ENCODE measurements at regions not wholly inside any gene's neighbourhood (a gene's known extent, or its start where the extent isn't known, plus 50 kb on each side); places are given as distances from the start of the nearest gene placed in this dataset.
A peak's percentile ranks its signal among the peaks of the same experiment; 100 is the strongest.

- no peak overlapping the region for H3K4me3 ChIP-seq (replicated peaks; ENCODE audit: low read depth, low read length)
- no peak for DNase-seq (ENCODE audit: extremely low read depth, low read depth)
- TF ChIP-seq, protein P1, sequence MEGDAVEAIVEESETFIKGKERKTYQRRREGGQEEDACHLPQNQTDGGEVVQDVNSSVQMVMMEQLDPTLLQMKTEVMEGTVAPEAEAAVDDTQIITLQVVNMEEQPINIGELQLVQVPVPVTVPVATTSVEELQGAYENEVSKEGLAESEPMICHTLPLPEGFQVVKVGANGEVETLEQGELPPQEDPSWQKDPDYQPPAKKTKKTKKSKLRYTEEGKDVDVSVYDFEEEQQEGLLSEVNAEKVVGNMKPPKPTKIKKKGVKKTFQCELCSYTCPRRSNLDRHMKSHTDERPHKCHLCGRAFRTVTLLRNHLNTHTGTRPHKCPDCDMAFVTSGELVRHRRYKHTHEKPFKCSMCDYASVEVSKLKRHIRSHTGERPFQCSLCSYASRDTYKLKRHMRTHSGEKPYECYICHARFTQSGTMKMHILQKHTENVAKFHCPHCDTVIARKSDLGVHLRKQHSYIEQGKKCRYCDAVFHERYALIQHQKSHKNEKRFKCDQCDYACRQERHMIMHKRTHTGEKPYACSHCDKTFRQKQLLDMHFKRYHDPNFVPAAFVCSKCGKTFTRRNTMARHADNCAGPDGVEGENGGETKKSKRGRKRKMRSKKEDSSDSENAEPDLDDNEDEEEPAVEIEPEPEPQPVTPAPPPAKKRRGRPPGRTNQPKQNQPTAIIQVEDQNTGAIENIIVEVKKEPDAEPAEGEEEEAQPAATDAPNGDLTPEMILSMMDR (IDR thresholded peaks at IDR 0.05; ENCODE audit: low read depth, low read length, missing control alignments) = no peak
These were observed 128.8 kb upstream of the MAP3K1 start for GRCh38 chr5:56686337-56687195.

DNA sequence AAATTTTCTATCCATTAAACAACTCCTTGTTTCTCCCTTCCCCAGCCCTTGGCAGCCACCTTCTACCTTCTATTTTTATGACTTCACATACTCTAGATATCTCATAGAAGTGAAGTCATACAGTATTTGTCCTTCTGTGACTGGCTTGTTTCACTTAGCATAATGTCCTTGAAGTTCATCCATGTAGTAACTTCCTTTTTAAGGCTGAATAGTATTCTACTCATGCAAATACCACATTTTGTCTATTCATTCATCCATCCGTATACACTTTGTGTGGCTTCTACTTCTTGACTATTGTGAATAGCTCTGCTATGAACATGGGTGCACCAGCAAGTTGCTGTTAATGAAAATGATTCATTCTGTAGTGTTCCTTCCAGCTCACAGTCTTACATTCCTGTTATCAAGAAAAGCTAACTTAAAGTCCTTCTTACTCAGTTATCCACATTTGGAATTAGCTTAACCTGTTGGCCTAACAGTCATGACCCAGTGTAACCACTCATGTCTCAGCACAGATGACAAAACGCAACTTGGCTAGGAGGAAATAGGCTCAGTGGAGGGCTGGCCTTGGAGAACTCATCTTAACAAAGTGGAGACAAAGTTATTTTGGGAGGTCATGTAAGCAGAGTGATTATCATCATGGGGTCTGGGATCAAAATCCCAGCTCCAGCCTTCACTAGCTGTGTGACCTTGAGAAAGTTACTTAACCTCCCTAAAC is 129.7 kb upstream of the MAP3K1 start:
- TF ChIP-seq, protein P1 (IDR thresholded peaks at IDR 0.05; ENCODE audit: low read depth, low read length, missing control alignments) = no peak
- no peak overlapping the region for H3K4me3 ChIP-seq (replicated peaks; ENCODE audit: low read depth, low read length)

GRCh38 chr5:56684159-56684558 is 131.2 kb upstream of the MAP3K1 start:
- DNase-seq (ENCODE audit: extremely low read depth, low read depth) = no peak
- TF ChIP-seq, protein P1 (IDR thresholded peaks at IDR 0.05; ENCODE audit: low read depth, low read length, missing control alignments) = no peak
- H3K4me3 ChIP-seq (replicated peaks; ENCODE audit: low read depth, low read length) = no peak overlapping the region

More for the DNA sequence above, 129.7 kb upstream of the MAP3K1 start:
- no peak for DNase-seq (ENCODE audit: extremely low read depth, low read depth)

GRCh38 chr5:56683733-56684132 is 131.6 kb upstream of the MAP3K1 start:
- no peak for DNase-seq (ENCODE audit: extremely low read depth, low read depth)
- no peak overlapping the region for H3K4me3 ChIP-seq (replicated peaks; ENCODE audit: low read depth, low read length)
- TF ChIP-seq, protein P1 (IDR thresholded peaks at IDR 0.05; ENCODE audit: low read depth, low read length, missing control alignments) = no peak

DNA sequence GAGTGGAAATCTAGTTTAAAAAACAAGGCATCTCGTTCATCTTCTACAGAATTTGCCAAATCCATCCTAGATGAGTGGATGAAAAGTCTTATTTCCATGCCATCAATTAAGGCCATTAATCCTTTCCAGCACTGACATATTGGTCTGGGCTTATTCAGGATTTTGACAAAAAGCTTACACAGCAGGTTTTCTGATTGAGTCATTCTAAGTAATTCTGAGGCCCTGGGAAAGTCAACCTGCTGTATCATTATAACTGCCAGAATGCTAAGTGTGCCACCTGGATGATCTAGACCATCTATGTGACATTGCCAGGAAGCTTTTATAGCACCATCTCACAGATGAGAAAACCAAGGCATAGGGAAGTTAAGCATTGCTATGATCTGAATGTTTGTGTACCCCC is 132.1 kb upstream of the MAP3K1 start:
- DNase-seq (ENCODE audit: extremely low read depth, low read depth) = no peak
- H3K4me3 ChIP-seq (replicated peaks; ENCODE audit: low read depth, low read length) = no peak overlapping the region
- TF ChIP-seq, protein P1 (IDR thresholded peaks at IDR 0.05; ENCODE audit: low read depth, low read length, missing control alignments) = no peak

DNA sequence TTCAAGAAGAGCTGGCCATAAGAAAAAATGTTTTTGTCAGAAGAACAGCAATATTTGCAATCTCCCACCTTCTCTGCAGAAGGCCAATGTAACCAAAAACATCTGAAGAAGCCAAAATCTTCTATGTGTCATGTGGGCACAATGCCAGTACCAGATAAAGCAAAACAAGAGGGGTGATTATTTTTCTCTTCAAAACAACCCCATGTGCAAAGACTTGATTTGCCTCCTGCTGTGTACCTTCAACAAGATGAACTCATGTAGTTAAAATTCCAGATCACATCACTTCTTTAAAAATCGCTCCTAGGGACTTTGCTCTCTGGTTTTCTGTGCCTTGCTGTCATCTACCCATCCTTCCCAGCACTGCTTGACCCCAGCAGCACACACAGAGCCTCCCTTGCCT is 134.0 kb upstream of the MAP3K1 start:
- DNase-seq (ENCODE audit: extremely low read depth, low read depth) = peak; percentile 24
- H3K4me3 ChIP-seq (replicated peaks; ENCODE audit: low read depth, low read length) = no peak overlapping the region
- TF ChIP-seq, protein P1 (IDR thresholded peaks at IDR 0.05; ENCODE audit: low read depth, low read length, missing control alignments) = no peak
